ENCODE measurements at regions not wholly inside any gene's neighbourhood (a gene's known extent, or its start where the extent isn't known, plus 50 kb on each side); places are given as distances from the start of the nearest gene placed in this dataset.

DNA sequence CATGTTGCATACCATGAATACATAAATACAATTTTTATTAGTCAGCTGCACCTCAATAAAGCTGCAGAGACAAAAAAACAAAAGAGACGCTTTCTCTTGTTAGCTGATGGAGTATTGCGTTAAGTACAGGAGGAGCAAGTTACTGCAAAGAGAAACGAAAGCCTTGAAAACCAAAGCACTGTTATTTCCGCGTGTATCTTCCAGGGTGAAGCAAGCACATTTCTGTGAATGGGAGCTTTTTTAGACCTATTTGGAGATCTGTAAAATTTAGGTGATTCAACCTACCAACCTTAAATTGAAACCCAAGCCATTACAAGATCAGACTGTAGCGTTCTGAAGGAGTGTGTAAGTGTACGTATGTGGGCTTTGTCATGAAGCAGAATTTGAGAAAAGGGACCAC is 390.4 kb downstream of the SOX9 start:
- no peak for DNase-seq

DNA sequence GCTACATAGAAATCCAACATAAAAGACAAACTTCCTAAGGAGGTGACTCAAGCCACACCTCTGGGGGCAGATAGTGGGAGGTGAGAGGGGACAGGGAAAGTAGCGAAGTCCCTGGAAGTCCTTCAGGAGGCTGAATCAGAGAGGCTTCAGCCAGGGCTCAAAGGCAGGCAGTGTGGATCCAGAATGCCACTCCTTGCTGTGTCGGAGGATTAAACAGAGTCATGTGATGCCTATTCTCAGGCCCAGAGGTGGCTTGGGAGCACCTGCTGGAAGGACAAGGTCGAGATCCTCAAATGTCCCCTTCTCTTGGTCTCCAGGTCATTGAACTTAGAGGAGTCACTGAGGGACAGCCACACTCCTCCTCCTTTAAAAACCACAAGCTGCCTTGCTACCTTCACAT is 391.1 kb downstream of the SOX9 start:
- DNase-seq = no peak

DNA sequence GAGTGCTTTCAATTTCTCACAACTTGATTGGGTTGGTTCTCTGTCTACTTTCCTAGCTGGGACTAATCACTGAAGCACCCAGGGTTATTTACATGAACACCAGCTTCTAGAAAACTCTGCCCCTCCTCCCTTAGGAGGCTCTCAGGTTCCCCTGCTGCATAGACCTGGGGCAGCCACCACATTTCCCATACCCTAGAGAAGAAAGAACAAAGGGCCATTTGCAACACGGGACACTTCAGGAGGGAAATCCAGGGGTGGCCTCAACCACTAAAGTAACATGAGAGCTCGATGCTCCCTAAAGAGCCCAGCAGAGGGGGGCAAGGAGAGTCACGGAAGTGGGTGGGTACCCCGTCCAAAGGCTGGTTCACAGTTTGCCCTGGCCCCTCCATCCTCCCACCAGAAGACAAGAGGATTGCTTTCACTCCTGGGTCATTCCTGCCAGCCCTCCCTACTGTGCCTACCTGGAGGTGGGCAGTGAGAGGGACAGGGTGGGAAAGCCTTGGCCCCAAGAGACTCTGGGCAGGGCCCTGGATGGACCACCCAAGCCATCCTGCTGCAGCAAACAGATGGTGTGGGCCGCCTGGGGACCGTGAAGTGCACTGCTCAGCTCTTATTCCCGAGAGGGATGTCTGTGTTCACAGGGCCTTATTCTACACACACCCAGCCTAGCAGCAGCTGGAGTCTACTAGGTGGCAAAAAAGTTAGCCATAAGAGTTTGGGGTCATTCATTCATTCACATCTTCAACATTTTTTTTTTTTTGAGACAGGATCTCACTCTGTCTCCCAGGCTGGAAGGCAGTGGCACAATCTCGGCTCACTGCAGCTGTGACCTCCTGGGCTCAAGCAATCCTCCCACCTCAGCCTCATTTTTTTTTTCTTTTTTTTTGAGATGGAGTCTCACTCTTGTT is 392.1 kb downstream of the SOX9 start:
- peak; percentile 12 for DNase-seq

DNA sequence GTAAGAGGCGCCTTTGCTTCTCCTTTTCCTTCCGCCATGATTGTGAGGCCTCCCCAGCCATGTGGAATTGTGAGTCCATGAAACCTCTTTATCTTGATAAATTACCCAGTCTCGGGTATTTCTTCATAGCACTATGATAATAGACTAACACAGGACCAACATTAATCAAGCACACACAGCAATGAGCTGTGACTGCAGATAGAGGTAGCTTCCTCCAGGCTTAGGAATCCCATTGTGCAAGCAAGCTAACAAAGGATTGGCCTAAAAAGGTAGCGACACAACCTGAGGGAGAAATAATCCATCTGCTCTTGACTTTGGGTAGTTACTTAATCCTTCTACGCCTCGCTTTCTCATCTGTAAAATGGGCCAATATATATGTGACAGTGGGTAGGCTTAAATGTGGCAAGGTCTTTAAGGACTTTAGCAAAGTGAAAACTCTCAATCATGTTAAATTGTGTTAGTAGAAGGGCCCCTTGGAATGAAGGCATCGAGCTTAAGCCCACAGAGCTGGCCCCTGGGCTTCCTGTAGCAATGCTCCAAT is 393.6 kb downstream of the SOX9 start:
- DNase-seq = no peak

DNA sequence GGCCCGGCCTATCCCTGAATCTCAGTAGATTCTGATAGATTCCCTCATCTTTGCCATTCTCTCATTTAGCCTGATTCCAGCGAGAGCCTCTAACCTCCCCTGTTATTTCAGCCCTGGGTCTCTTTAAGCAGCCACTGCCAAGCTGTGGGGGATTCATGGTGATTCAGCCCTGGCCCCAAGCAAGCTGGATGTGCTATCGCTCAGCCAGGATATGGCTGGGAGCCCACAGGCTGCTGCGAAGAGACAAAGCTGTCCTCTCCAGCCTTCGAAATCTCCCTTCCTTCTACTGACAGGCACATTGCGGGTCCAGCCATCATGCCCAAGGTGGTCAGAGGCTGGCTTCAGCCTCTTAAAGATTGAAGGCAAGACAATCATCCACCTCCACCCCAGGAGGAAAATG is 394.1 kb downstream of the SOX9 start:
- DNase-seq = peak; percentile 28

DNA sequence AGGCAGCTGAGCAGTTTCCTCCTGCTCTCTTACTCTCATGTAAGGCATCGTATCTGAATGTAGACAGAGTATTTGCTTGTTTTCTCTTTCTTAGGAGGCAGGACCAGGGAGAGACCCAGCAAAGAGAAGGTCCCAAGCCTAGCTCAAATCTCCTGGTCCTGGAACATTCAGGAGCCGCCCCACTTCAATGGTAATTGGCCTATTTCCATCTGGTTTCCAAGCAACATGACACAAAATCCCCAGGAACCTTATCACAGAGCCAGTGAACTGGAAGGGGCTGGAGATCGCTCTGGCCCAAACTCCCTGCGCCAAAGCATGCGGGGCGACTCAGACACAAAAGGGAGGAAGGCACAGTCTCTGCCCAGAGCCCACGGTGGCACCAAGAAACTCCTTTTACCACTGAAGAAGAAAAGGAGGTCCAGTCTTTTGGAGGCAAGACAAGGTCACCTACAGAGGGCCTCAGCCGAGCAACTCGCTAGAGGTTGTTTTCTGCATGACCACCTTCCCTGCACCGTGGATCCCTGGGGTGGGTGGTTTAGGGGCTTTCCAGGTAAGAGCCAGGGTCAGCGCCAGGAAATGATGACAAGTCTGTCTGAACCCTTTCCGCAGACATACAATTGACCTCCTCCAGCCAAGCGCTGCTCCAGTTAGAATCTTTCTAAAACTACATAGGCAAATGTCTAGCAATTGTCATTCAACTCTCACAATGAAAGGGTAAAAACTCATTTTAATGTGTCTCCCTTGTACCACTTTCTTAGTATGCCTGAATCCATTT is 394.7 kb downstream of the SOX9 start:
- peak; percentile 28 for DNase-seq

DNA sequence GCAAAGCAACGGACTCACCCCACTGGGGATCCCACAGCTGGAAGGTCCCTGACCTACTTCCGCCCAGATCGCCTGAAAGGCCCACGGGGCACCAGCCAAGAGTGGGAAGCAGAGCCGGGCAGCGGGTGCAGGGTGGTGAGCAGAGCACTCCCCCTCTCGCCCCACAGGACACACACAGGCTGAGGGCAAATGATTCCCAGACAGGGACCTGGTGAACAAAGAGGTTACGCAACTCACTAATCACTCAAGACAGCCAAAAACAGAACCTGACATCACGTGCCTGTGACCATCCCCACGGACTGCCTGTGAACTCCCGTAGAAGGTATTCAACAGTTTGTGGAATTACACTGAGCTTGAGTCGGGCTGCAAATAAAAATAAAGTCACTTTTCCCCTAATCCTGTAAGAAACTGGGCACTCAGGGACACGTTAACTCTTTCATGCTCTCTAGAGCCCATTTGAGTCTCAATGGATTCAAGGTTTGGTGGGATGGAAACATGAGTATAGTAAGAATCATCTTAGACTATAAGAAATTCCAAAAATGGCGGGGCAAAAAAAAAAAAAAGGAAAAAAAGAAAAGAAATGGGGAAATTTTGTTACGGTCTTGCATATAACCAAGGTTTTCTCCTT is 396.1 kb downstream of the SOX9 start:
- DNase-seq = no peak

DNA sequence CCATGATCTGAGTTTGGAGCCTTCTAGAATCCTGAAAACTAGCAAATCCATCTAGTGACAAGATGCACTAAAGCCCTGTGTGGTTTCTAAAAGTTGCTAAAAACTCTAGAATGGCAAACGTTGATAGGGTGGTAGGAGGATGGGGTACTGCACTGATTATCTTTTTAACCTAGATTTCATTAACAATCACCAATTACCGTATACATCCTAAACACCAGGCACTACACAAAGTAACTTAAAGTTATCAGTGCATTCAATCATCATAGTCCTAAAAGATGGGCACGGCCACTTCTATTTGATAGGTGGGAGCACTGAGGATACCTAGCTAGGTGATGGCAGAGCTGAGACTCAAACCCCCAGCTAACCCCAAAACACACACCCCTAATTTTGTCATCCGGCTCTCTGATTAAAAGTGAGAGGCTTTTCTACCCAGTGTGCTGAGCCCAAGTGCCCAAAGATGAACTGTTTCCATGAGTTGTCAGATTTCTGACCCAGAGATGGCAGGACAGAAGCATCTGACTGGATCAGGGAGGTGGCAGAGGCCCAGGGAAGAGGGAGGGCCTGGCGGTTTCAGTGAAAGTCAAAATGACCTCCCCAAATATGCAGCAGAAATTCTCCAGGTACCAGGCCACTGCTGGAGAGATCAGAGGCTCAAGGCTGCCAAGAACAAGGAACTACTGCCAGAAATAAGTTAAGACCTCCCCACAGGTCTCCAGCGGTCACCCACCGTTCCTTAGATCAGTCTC is 396.8 kb downstream of the SOX9 start:
- no peak for DNase-seq

DNA sequence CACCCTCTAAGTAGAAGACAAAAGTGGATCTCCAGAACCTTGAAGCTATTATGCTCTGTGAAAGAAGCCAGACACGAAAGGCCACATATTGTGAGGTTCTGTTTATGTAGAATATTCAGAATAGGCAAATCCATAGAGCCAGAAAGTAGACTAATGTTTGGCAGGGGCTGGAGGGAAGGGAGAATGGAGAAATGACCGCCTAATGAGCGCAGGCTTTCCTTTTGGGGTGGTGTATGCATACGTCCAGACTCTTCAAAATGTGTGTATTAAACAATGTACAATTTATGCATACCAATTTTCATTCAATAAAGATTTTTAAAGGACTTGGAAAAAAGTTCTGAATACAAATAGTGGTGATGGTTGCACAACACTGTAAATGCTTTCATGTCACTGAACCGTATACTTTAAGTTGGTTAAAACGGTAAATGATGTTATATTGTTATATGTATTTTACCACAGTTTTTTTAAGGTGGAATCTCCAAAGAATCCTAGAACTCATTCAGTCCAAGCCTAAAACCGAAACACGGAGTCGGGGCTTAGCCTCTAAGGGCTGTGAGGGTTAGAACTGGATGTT is 397.4 kb downstream of the SOX9 start:
- DNase-seq = no peak

DNA sequence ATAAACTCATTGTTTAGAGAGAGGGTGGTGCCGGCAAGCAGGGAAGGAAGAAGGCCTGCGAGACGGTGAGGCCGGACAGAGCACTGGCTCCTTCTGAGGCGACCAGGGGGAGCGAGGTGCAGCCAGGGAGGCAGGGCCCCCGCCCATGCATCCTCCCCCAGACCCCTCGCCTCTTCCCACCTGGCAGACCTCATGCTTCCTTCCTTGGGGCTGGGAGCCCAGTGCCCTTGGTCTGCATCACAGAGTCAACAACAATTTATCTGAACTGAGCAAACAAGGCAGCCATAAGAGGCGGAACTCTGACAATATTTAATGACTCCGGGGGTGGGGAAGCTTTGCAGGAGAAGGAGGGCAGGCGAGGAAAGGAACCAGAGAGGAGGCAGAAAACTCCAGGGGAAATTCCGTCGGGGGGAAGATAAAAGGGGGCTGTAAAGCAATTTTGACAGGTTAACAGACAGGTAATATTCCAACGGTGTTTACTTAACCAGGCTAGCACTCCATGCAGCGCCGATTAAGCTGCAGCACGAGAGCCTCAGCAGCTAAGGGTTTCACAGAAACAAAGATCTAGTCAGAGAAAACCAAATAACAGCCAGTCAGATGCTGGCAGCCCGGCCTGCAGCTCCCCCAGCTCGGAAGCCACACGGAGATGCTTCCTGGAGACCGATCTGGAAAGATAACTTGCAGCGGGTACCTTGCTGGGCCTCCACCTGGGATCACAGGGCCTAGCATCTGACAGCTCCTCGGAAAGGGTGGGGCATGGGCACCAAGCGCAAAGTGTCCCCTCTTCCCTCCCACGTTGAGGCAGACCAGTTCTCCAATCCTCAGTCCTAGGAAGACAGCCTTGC is 398.2 kb downstream of the SOX9 start:
- no peak for DNase-seq

DNA sequence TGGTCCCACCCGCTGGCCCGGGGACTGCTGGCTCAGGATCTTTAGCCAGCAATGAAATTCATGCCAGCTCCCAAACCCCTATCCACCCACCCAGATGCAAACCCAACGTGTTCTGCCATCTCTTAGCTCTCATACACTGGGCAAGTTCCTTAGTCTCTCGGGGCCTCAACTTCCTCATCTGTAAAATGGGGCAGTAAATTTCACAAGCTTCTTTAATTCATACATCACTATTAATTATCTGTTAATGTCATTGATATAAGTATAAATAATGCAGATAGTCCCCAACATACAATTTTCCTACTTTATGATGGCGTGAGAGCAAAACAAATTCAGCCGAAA is 398.7 kb downstream of the SOX9 start:
- DNase-seq = no peak

DNA sequence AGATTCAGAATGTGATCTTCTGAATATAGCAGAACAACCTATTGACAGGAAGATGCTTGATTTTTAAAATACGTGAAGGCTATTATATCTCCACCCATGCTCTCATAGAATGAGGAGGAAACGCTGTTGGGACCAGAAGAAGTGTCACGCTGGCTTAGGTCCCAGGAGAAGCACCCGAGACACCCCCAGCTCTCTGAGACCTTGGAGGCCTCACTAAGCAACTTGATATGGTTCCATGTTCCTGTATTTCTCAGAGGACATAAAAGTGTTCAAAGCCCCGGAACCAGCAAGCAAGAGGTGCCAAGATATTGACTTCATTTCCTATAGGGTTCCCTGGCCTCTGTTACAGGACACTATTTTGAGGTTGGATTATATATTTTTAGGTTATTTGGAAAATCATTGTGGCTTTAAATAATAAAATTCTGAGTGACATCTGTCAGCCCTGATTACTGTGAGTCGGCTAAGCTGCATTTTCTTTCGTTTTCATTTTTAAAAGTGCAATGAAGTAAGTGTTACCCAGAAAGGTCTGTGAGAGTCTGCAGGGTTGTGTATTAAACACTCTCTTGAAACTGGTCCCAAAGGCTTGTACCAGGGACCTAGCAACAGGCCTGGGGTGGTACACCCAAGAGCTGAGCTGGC is 400.0 kb downstream of the SOX9 start:
- DNase-seq = no peak

DNA sequence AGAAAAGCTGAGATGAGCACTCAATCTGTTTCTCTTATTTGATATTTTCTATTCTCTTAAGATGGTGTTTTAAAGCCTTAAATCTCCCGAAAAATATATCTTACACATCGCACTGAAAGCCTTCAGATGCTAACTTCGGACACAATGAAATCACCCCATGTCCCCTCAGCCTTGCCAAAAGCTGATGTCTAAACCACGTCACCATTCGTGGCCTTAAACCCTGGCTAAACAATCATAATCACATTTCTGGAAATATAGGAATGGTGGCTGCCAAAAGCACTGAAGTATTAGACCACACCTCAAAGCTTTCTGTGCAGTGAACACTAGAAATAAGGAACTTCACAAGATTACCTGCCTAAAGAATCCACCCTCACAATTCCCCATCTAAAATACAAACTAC is 402.7 kb downstream of the SOX9 start:
- DNase-seq = no peak

DNA sequence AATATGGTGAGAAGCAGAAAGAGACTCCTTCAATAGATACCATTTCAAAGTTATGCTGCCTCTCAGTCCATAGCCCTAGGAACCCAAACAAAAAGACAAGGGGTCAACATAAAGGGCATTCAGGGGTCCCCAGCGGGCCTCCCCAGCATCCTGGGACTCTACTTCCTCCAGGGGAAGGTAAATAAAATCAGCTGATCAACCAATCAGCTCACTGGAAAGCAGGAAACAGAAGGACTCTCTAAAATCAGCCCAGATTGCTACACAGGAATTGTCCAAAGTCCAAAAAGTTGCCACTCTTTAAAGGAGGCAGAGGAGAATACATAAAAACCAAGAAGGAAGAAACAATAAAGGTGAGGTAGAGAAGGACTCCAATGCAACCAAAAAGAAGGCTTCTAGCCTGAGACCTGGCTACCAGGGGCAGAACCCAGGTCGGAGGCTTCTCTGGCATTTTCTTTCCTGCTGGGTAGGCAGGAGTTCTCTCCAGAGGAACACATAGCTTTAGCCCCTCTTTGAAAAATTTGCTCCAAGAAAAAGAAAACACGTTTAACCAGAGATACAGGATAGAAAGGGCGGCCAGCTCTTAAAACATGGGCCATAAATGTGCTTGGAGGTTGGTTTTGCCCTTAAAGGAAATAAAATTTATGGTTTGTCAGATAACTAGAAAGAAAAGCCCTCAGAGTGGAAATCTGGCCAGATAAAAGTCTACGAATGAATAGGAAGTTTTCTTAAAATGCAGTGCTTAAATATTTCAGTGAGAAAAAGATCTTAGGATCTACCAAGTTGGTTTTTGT is 404.6 kb downstream of the SOX9 start:
- no peak for DNase-seq

DNA sequence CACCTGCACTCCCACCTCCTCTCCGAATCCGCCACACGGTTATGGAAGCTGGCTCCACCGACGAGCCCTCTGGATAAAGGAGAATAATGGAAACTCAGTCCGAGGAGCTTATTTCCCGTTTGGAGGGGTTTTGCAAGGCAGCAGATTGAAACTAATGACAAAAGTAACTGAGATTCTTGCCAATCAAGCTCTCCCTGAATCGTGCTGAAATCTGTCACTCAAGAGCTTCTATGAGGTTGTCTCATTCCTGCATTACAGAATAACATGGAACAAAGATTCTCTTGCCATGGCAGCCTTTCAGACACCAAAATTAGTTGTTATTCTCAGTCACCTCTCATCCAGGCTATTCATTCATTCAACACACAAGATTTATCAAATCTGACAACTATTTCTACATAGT is 405.9 kb downstream of the SOX9 start:
- DNase-seq = no peak

DNA sequence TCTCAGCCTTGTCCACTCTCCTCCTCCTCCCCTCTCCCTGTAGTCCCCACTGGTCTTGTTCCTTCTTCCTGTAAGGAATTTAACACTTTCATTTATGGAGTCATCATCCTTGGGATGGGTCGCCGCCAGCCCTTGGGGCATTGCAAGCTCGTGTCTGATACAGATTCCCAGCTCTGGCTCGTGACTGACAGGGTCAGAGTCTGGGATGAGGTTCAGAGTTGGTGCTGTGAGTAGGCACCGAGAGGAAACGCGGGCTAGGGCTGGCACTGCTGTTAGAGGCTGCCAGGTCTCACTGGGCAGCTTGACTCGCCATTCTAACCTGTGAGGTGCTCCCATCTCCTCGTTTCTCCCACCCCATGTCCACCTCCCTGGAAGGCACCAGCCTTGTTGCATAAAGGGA is 407.0 kb downstream of the SOX9 start:
- no peak for DNase-seq

DNA sequence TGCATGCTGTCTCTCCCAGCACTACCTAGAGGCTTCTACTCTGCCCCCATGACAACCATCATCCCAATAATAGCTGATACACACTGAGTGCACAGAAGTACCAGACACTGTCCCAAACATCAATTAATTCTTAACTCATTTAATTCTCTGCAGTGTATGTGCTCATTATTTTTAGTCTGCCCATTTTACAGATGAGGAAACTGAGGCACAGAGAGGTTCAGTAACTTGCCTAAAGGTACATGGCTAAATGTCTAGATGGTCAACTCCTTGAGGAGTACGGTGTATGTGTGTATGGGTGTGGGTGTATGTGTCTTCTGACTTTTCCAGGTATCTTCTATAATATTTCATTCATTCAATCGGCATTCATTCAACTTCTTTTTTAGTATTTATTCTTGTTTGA is 407.9 kb downstream of the SOX9 start:
- DNase-seq = no peak

DNA sequence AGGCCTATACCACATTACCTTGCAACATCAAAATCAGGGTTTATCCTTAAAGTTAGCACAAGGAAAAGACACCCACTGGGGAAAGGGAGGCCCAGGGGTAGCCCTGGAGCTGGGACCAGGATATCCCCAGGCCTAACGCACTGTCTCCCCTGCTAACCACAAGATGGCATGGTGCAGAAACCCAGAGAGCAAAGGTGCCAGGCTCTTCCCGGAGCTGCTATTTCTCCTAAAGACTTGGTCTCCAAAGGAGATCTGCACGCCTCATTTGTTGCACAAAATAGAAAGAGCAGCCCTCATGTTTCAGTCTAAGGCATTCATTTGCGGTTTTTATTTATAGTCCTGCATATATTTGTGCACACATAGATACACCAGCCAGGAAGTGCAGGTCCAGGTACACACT is 408.6 kb downstream of the SOX9 start:
- peak; percentile 21 for DNase-seq

DNA sequence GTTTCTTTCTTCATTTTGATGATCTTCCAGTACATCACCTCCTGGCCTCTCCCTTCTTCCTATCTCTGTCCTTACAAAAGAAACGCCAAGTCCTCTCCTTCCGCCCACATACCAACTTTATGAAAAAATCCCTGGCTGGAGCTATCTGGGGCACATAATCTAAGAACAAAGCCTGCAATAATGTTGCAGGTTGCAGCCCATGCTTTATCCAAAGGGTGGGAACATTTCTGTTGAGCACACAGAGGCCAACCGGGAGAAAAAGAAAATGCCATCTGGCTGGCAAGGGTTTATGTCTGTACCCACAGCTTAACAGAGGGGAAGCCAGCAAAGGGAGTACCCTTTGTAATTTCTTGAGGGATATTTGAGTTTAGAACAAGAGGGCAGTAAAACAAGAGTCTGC is 409.6 kb downstream of the SOX9 start:
- DNase-seq = peak; percentile 29

DNA sequence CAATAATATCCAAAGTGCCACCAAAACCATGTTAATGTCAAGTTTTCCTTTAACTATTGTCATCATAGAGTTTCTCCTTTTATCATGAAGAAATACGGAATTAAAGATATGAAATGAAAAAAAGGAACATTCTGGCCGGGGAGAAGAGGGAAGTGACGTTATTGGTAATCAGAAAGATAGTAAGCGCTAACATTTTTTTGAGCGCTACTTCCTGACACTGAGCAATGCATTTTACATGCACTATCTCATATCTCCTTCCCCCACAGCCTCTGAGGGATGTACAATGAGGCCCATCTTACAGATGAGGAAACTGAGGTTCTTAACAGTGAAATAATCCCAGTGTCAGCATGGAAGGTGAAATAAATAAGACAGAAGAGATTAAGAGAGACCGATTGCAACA is 410.9 kb downstream of the SOX9 start:
- no peak for DNase-seq
